Activated effector memory CD4-positive, alpha-beta T cell treated with Interleukin-2 at 50 U/mL for 16 hours (primary cell): ENCODE measurements at regions not wholly inside any gene's neighbourhood (a gene's known extent, or its start where the extent isn't known, plus 50 kb on each side); places are given as distances from the start of the nearest gene placed in this dataset.

Experiments used
- DNase-seq: peaks from one replicate; pipeline ENCODE4 v3.0.0-alpha.2; 2020

DNA sequence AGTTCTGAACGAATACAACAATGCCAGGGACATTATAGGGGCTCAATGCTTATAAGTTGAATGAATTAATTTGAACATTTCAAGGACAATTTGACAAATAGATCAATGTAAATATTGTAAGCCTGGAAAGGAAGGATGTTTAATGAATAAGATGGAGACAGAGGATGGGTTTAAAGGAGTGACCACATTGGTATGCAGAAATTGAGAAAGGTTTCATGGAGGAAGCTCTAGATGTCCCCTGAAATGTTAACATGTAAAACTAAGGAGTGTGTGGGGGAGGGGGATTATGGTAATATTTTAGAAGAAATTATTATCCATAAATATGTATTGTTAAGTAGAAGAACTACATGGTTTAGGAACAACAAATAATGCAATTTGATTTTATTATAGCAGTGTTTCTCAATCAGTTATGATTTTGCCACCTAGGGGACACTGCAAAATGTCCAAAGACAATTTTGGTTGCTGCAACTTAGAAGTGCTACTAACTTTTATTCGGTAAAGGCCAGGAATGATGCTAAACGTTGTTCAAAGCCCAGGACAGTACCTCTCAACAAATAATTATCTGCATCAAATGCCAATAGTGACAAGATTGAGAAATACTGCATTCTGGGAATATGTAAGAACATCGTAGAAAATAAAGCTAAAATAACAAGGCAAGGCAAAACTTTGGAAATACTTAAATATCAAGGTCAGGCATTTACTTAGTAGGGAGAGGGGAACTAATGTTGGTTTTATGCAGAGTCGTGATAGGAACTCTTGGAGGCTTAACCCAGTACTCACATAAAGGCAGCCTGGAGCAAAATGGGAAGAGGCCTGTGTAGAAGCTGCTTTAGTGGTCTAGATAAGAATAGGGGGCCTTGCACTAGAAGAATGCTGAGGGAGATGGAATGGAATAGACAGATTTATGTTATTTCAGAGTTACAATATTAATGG is 686.9 kb upstream of the CITED2 start:
- DNase-seq = no peak

- DNase-seq = no peak
These were observed 685.5 kb upstream of the CITED2 start for GRCh38 chr6:140059947-140060346.

GRCh38 chr6:140058863-140059262 is 684.4 kb upstream of the CITED2 start:
- DNase-seq = no peak

DNA sequence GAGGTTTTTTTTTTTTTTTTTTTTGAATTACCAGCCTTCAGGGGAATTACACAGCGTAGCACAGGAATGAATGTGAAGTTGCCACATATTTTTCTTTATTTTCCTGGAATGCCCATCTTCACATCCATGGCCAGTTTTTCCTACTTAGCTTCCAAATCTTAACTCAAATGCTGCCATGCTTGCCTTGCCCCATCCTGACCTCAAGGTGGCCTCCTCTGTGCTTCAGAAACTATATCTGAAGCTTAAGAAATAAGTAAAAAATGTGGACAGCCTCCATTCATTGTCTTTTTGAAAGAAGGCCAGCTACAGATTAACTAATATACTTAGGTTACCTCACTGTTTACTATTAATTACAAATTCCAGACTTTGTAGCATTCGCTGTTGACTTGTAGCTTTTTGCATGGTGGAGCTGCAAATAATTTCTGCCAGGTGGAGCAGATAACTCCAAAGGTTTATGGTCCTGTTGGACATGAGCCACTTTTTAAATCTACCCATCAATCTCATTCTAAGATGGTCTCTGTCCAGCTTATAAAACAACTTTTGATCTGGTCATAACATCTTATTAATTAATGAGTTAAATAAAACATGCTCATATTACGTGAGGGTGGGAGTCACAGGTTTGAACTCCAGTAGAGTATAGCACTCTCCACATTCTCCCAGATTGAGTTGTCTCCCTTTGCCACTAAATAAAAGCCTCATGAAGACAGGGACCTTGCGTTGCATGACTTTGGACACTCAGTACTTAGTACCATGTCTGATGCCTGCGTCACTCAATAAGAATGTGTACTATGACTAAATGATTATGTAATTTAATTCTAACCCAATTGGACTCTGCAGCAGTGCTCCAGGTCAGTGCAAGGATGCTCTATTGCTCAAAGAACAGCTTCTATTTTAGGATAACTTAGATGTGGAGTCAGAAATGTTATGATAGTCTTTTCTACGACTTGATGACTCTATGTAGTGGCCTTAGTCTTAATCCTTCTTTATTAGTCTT is 678.6 kb upstream of the CITED2 start:
- no peak for DNase-seq

DNA sequence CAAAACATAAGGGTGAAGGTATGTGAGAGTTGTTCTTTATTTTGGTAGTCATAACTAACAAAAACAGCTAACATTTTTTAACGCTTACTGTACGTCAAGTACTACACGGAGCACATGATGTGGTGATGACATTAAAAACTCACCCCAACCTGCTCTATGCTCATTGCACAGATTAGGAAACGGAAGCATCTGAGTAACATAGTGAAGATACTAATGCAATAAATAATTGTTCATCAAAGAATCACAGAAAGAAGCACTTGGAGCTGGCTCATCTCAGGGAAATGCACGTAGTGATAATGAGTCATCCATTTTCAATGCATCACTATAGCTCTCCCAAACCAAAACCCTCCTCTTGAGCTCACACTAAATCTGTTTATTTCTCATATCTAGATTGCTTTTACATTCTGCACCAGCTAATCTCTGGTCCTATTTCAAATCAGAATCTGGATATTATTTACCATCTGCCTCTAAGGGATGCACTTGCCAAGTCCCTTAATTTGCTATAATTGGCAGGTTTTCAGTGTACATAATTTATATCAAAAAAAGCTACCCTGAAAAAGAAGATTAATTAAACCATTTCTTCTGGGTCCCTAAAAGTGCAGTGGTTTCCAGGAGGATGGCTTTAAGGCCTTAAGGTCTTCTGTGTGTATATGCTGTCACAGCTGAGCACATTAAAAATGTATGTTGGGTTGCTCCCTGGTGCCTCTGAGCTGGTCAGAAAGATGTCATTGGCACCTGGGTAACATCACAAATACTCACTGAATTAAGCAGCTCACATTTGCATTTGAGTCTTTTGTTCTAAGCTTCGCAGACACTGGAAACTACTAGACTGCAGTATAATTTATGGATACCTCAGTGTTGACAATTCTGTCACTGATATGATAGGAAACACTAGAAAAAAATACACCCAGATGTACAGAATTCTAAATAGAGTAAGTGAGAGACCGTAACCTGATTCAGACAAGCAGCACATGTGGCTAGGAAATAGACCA is 677.4 kb upstream of the CITED2 start:
- DNase-seq = no peak

DNA sequence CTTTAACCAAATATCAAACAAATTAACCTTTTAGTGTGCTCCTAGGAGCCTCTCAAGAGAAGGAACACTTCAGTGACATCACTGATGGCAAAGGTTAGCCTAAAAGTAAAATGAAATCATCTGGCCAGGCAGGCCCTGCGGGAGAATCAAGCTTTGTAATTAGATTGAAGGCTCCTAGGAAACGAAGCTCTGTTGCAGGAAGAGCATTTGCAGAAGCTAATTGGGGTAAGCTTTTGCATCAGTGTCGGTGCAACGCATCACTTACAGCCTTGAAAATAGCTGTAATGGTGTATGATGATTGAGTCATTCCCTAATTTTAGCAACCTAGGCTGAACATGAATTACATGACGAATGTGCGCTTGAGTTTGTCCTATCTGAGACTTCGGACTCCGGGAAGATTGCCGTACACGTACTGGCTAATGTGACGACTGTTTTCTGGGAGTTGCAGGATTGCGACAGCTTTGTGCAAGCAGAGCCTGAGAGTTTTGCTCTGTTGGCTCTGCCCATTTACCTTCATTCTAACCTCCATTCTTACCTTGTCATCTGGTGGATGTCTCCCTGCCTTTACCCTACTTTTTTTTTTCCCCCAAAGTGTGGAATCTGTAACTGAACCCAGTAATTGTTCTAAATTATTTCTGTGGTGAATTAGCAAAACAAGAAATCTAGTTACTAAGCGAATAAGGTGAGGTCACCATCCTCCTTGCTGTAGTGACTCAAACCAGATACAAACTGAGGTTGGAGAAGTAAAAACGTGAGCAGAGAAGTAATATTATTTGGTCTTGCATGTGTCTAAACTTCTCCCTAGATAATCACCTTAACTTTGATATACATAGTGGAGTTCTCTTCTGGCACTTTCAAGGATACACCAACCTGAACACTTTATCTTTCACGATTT is 675.9 kb upstream of the CITED2 start:
- no peak for DNase-seq

GRCh38 chr6:140049251-140049650 is 674.8 kb upstream of the CITED2 start:
- DNase-seq = no peak

DNA sequence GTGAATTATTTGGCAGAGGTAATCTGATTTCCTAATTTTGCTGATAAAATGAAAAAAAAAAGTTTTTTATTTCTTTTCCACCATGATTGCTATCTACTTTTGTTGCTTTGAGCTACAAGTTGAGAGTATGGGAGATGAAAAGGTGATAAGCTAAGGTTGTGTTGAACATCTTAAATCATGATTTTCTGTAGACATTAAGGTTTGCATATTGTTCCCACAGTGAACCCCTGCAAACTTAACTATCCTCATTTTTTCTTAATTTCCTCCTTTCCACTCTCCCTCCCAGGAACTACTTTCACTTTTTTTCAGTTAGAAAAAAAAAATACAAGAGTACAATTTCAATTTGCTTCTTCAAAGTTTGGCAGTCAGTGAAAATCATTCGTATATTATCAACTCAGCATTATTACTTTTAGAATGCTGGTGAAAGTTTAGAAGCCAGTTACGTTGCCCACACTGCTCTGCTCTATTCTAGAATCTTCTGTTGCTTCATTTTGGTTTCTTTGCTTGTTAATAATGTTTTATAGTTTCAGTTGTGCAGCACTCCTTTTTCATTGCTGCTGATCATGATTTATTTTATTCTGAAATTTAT is 673.8 kb upstream of the CITED2 start:
- no peak for DNase-seq

DNA sequence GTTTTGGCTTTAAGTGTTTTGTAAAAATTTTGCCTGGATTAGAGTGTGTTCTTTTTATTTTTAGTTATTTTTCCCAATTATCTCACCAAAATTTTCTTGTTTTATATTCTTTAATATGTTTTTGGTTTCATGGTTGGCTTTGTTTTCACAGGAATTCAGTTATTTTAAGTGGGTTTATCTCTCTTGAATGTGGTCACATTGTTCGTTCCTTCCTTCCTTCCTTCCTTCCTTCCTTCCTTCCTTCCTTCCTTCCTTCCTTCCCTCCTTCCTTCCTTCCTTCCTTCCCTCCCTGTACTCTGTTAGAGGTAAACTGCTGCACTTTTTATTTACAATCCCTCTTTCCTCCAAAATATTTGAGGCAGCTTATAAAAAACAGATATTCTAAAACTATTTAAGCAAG is 672.9 kb upstream of the CITED2 start:
- no peak for DNase-seq

GRCh38 chr6:140046016-140046632 is 671.7 kb upstream of the CITED2 start:
- DNase-seq = no peak

DNA sequence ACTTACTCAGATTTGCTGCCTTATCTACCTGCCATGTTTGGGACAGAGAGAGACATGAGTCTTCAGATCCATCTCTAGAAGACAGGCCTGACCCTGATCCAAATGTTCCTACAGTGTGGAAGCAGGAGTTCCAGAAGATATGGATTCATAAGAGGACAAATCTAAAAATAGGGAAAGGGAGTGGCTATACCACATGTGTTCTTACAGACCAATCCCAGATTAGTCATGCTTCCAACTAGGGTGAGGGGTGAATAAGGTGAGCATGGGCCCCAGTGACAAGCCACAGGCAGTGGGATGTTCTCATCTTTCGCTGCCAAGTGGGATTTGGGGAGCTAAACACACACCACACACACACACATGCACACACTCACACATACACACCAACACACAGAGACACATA is 670.7 kb upstream of the CITED2 start:
- DNase-seq = no peak

DNA sequence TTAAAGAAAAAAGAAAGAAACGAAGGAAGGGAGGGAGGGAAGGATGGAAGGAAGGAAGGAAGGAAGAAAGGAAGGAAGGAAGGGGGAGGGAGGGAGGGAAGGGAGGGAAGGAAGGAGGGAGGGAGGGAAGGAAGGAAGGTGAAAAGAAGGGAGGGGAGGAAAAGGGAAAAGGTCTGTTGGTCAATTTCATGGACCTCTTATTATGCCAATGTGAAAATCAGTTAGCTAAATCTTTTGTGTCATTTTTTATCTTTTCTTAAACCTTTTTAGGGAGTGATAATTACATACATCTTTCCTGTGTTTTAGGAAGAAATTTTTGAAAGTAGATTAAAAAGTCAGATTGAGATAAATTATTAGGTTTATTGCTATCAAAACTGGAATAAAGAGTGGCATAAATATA is 670.2 kb upstream of the CITED2 start:
- DNase-seq = no peak

GRCh38 chr6:140043762-140044378 is 669.4 kb upstream of the CITED2 start:
- DNase-seq = no peak

GRCh38 chr6:140043357-140043756 is 668.9 kb upstream of the CITED2 start:
- no peak for DNase-seq

GRCh38 chr6:140041571-140042332 is 667.3 kb upstream of the CITED2 start:
- no peak for DNase-seq

DNA sequence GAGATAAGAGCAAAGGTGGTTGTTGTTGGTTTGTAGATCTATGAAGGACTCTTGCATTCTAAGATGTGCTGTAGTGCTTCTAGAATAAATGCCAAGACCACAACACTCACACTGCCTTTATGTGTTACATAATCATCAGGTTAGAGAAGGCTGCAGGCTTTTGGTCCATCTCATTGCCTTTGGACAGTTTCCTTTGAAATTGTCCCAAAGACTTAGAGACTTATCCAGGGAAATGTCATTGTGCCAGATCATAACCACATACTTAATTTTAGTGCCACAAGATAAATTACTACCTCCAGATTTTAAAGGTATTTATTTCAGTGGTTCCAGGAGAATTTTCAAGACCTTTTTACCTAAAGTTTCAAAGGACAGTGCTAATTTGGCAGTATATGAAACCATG is 666.6 kb upstream of the CITED2 start:
- DNase-seq = no peak

DNA sequence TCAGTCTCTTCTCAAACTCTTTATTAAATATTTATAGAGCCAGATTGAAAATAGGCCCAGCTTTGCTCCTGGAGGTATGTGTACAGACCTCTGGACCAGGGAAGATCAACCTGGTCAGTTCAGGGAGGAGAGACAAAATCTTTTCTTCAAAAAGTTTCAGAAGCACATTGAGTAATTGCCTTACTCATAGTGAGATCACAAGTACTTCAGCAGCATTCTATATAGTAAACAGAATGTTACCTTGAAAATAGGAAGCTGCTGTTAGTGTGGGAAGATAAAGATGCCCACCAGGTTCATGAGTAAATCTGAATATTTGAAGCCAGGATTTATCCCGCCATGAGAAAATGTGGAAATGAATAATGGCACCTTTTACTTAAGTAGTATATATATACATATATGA is 665.9 kb upstream of the CITED2 start:
- DNase-seq = no peak

DNA sequence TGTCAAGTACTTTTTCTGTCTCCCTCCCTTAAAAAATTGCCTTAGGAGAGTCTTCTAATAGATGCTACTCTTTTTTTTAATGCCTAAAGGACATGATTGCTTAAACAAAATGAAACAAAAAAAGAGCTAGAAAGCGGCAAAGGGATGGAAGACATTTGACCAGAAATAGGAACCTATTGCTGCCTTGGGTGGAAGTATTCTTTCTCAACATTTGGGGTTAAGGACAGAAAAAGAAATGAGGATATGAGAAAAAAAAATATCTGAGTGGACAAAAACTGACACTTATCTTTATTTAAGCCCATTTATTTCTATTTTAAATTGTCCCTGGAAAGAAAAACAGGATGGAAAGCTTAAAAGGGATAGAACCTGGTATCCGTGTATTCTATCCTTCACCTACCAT is 664.9 kb upstream of the CITED2 start:
- DNase-seq = no peak

DNA sequence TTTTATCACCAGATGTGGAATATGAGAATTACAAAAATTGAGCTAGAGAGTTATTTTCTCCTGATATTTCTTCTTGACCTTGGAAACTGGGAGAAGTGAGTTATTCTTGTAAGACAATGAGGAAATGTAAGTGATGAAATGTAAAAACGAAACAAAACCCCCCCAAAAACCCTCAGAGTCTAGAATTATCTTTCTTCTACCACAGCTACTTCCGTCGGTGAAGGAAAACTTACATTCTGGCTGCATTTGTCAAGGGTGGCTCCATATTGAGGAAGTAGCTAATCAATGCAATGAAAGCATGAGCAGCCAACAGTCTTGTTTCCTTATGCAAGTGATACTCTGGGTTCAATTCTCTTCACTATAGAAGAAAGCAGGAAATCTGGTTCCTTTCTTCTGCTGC is 661.7 kb upstream of the CITED2 start:
- DNase-seq = no peak
